Mesenteric fat pad (tissue), 1 donor: ENCODE measurements at regions not wholly inside any gene's neighbourhood (a gene's known extent, or its start where the extent isn't known, plus 50 kb on each side); places are given as distances from the start of the nearest gene placed in this dataset.
"Not testable (repeated sequence)": the region's sequence is repeated elsewhere in the genome, so short reads cannot be mapped to it uniquely, and the experiment has no call there.

Source experiments
- DNase-seq: peaks from one replicate; pipeline ENCODE4 v3.0.0-alpha.2; 2020; ENCODE audit warnings: low spot score
- donor health status: DM: yes; HTN: yes; CAD: no.

DNA sequence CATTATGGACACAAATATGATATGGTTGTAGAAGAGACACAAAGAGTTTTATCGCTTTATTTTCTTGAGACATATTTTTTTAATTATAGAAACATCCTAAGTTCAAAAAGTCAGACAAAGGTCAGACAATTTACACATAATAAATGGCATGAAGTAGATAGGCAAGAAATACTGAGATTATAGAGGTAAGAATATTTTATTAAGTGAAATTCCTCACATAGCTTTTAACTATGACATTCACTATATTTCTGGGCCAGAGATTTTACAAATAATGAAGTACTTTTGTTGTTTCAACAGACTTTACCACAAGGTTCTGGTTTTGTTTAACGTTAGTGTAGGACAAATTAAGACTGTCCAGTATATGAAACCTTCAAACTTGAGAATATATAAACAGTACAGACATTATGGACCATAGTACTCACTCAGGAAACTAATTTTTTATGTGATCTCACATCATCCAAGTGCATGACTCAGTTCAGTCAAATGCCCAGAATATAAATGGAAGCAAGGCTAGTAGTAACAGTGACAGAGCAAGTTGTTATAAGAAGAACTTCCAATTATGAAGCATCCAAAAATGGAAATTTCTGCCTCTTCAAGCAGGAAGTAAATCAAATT is 394.8 kb downstream of the KCNJ2 start:
- DNase-seq = no peak

DNA sequence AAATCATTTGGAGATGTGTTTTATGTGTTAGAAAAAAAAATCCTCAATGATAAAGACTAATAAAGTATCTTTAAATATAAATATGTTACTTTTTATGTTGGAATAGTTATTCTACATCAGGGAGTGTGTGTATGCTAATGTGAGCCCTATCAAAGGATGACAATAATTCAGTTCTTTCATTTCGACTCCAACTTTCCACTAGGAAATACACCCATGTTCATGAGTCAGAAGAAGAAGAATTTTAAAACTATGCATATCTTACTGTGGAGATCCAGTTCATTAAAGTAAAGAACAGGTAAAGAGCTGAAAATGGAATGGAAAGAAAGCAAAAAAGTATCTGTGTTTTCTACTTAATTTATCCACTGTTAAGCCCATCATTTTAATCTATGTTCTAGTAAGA is 399.8 kb downstream of the KCNJ2 start:
- DNase-seq = no peak

DNA sequence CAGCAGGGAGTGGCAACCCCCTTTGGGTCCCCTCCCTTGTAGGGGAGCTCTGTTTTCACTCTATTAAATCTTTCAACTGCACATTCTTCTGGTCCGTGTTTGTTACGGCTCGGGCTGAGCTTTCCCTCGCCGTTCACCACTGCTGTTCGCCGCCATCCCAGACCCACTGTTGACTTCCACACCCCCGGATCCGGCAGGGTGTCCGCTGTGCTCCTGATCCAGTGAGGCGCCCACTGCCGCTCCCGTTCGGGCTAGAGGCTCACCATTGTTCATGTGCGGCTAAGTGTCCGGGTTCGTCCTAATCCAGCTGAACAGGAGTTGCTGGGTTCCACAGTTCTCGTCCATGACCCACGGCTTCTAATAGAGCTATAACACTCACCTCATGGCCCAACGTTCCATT is 408.1 kb downstream of the KCNJ2 start:
- no peak for DNase-seq

DNA sequence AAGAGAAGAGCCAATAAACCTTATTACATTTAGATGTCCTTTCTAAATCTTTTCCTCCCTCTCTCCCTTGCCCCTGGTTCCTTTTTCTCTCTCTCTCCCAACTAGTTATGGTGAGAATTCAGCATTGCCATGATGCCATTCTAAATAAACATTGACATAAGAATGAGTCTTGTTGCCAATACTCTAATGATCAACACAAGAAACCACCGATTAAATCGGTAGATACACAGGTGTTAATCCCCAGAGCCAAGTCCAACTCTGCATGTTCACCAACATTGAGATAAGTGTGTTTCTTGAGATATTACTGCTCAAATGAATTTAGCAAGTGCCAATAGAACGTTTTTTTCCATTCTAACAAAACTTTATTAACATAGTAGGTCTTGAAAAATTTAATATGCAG is 412.1 kb downstream of the KCNJ2 start:
- no peak for DNase-seq

DNA sequence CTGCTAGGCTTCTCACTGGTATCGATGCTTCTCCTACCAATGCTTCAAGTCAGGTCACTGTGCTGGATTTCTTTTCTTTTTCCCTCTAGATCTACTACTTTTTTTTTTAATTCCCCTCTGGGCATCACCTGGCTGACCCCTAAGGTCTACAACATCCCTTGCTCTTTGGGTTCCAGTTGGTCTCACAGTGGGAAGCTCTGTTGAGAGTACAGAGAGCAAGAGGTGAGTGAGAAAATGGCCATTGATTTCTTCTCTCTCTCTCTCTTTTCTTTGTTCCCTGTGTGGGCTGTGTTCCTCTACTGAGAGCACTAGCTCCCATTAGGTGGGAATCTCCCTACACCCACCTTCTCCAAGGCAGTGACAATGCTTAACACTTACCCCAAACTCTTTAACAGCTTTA is 413.4 kb downstream of the KCNJ2 start:
- DNase-seq = no peak

DNA sequence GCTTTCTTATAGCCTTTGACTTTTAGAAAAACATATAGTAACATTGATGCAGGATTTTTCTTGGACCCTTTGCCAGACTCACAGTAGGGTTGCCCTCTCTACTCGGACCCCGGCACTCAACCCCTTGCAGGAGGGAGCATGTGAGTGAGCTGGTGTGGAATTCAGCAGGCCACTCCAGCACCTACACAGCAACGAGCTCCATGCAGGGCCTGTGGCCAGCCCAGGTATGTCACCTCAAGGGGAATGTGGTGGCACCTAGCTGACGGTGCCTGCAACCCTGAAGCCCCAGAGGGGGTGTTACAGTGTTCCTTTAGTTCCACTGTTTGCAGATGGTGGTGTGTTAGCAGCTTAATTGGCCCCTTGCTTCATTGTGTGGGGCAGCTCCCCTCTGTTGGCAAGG is 414.9 kb downstream of the KCNJ2 start:
- no peak for DNase-seq

DNA sequence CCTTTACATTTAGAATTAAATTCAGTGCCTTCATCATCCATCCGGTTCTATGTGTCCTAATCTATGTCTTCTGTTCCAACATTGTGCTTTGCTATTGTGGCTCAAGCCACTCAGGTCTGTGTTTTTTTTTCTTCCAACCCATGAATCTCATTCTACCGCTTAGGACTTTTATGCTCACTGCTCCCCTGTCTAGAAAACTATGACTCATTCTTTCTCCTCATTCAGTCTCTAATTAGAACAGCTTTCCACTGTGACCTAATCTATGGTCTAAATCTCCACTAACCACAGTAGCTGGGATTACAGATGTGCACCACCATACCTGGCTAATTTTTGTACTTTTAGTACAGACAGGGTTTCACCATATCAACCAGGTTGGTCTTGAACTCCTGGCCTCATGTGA is 418.7 kb downstream of the KCNJ2 start:
- no peak for DNase-seq

DNA sequence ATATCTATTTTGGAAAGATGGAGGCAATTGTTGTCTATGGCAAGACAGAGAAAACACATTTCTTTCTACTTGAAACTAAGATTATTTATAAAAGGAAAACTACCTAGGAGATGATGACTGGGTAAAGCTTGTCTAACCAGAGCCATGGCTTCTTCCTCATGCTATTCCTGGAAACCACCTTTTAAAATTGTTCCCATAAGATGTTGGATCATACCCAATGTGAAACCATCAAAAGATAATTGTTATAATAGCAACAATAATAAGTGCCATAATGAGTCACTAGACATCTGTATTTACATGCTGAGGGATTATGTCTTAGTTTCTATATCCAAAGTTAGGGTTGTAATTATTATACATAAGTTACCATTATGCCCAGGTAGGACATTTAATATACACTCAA is 428.4 kb downstream of the KCNJ2 start:
- DNase-seq = no peak

DNA sequence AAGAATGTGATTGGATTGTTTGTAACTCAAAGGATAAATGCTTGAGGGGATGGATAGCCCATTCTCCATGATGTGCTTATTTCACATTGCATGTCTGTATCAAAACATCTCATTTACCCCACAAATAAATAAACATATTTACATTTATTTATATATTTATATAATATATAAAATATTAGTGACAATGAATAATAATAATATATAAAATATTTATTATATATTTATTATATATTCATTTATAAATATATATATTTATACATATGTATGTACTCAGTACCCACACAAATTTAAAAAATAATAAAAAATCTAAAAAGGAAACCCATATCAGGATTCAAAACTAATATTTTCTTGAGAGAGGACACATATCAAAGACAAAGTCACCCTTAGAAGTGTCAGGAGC is 429.9 kb downstream of the KCNJ2 start:
- DNase-seq = no peak

DNA sequence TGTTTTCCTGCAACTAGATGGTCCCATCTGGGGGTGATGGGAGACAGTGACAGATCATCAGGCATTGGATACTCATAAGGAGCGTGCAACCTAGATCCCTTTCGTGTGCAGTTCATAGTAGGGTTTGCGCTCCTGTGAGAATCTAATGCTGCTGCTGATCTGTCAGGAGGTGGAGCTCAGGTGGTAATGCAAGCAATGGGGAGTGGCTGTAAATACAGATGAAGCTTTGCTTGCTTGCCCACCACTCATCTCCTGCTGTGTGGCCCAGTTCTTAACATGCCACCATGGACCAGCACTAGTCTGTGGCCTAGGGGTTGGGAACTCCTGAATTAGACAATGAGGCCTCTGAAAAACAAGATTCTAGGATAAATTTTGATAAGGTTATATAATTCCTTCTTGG is 430.6 kb downstream of the KCNJ2 start:
- DNase-seq = not testable (repeated sequence)

DNA sequence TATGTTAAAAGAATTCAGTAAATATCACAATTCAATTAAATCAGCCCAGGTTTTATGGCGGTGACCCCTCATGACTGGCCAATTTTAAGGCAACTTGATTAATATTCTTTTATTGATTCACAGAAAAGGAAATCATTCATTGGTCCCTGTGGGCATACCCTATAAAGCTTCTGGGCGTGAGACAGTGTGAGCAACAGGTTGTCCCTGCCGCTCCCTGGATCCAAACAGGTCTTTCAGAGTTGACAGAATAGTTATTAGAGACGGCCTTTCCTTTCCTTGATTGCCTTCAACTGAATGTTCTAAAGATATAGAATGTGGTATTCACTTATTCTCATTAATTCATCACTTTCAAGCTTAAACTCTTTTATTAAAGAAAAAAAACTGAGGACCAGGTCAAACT is 433.9 kb downstream of the KCNJ2 start:
- no peak for DNase-seq

DNA sequence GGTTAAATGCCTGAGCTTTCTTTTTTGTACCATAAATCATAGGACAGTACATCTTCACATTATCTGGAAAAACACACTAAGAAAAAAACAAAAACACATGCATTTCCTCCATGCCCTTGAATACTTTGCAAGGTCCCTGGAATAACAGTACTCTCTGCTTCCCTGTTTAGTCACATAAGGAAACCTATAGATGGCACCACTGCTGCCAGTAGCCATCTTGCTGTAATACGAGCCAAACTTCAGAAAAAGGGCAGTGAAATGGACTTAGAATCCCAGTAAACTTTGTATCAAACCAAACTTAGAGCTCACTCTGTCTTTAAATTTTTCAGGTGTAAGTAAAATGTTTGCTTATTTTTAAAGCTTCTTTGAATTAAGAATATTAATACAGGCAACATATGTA is 435.5 kb downstream of the KCNJ2 start:
- no peak for DNase-seq

DNA sequence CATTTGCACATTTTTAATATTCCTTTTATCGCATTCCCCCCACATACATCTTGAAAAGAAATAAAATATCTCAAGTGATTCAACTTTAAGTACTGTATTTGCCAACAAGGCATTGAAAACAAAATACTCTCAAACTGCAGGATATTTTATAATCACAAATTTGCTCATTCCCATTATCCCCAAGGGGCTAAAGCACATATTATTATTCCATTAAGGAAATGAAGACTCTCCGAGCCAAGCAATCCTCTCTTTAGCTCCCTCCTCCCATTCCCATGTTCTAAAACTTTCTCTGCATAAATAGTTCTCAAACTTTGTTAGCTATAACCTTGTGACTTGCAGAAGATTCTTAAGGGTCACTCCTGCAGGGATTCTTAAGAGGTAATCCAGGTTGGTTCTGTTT is 436.8 kb downstream of the KCNJ2 start:
- no peak for DNase-seq

DNA sequence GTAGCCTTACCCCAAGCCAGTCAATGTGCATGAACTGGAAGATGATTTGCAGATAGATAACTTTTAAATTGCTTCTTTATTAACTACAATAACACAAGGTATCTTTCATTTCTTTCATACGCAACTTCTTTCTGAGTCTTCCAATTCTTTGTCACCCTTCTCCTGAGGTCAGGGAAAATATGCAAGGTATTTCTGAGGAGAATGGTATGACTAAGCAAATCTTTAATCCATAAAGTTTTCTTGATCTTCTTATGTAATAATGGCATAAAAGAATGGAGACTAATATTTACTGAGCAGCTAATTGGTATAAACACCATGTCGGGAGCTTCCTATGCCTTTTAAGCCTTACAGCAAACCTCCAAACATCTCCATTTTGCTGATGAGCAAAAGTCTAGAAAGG is 438.9 kb downstream of the KCNJ2 start:
- no peak for DNase-seq

DNA sequence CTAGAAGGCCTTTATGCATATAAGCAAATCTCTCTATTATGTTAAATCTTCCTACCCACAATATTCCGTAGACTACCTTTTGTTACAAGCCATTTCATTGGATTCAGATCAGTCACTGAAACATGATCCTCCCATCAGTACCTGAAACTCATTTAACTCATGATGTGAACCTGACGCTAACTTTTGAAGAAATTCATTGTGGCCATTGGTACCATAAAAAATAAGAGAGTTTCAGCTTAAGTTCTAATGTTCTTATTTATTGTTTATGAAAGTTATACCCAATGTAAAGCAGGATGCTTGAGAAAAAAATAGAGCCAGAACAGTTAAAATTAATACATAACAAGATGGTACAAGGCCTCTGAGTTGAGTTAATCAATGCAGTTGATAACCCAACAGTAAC is 439.6 kb downstream of the KCNJ2 start:
- no peak for DNase-seq

DNA sequence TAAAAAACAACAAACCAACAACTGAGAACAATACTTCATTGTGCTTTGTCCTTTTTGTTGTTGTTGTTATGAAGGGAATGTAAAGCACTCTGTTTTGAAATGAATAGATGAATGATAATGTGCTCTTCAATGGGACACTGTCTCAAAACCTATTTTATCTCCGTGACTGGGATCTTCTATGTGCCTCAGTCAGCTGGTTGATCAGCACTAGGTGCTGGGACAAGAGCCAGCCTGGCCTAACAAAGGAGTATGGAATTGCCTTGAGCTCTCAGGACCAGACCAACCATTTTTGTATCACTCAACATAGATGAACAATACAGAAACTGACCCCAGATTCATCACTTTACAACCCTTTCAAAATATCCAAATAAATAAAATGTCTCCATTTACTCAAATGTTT is 440.2 kb downstream of the KCNJ2 start:
- DNase-seq = no peak

DNA sequence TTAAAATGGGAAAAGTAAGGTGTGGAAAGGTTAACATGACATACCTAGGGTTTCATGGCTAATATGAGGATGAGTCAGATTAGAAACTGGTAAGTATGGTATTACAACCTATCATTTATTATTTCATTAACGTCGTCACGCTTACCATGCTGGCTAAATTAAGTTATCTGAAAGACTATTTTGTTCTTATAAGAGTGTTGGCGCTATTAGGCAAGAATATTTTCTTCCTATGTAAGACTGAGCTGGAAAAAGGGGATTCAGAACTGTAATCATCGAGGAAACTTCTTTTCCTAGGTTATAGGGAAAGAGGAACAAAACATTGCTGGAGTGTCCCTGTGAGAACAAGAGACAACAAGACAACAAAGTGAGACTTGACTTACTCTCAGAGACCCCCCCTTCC is 440.8 kb downstream of the KCNJ2 start:
- DNase-seq = no peak

DNA sequence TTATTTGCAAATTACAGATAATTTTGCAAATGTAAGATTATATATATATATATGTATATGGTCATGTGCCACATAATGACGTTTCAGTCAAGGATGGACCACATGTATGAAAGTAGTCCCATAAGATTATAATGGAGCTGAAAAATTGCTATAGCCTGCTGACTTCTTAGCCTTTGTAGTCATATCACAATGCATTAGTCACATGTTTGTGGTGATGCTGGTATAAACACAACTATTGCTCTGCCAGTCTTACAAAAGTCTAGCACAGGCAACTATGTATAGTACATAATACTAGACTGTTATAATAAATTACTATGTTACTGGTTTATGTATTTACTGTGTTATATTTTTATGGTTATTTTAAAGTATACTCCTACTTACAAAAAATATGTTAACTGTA is 444.3 kb downstream of the KCNJ2 start:
- no peak for DNase-seq

DNA sequence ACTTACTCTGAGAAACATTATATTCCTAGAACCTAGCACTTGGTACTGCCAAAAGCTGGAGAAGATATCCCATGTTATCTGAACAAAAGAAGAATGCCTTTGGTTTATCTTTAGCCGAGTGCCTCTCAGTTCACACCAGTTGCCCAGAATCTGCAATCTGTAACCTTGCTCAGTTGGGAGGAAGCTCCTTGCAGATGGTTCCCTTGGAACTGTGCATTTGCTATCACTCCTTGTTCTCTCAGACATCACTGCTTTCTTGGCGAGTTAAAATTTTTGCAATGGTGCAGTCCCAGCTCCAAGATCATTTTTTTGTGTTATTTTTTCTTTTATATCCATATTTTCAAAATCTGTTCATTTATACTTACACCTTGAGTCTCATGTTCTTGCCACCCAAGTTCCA is 446.5 kb downstream of the KCNJ2 start:
- DNase-seq = no peak

DNA sequence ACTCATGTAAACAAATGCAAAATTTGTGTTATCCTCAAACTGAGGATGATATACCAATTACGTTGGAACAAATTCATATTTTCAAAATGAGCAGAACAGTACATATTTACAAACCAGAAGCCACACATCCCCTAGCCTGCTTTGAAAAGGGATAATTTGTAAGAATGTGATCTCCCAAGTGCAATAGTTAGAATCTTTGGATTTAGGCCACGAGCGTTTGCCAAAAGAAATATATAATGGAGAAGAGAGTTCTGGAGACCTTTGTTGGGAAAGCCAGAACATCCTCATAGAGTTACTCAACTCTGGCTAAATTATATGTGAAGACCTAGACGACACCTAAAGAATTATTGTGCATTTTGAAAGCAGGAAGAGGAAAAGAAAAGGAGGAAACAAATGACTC is 449.3 kb downstream of the KCNJ2 start:
- no peak for DNase-seq

DNA sequence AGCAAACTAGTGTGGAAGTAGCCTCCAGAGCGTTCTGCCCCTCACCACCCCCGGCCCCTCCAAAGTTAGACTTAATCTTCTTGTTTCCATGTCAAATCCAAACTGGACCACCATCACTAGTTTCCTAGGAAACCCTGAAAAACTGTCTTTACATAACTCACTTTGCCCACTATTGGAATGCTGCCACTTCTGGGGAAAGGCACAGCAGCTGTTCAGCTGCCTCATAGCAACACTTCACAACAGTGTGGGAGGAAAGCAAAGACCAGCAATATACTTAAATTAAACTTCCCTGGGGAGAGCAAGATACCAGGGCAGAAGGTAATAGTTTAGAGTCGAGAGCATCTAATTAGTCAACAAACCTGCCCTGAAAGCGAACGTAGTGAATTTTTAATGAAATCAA is 452.2 kb downstream of the KCNJ2 start:
- no peak for DNase-seq

DNA sequence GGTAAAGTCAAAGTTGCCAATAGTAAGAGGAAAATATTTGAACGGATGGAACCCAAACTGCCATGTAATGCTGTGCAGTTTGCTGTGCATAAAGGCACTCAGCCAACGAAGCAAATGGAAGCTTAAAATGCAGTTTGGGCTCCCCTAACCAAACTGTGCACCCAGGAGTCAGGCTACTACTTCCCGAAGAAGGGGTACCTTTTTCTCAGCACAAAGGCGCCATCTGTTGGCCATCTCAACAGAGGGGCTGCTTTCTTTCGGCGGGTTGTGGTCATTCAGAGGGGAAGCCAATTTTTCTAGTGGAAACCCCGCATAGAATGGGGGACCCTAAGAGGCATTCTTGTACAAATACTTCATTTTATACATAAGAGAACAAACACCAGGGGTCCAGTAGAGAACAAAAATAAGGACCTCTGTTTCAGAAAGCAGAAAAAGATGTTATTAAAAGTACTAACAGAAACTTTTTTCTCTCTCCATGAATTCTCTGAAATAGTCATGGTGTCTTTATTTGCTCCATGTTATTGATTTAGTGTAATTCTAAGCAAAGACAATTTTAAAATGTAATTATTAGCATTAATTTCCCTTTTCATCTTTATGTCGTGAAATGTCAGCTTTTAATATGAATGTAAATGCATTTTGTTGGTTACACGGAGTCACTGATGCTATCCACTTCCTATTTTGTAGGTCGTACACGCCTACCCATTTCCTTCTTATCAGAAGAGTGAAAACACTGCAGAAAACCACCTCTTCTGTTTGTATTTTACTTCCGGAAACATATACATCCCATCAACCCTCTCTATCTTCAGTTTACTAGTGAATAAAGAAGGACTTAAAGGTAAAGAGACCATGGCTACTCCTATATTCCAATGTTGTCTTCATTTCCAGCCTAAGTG is 453.3 kb downstream of the KCNJ2 start:
- DNase-seq = no peak

DNA sequence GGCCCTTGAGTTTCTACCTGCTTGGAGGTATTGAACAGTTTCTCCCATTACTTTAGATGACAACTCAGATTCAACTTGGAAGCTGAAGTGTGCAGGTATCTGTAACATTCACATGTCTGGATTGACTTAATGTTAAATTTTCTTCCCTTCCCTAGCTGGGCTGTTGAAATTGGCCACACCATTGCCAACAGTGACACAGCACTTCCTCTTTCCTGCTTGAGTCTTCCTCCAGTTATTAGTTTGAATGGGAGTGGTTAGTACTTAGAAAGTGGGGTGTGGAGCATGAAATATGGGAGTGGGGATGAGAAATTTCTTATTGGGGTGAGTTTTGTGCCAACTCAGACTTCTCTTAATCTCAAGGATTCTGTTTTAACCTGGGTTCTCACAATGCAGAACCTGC is 454.9 kb downstream of the KCNJ2 start:
- DNase-seq = no peak
